WI38 (cell line): ENCODE measurements at regions not wholly inside any gene's neighbourhood (a gene's known extent, or its start where the extent isn't known, plus 50 kb on each side); places are given as distances from the start of the nearest gene placed in this dataset.

Experiments used
- H3K4me3 ChIP-seq: 2 replicates; pipeline ENCODE4 v1.5.1; 2011; ENCODE audit warnings: low read depth, mild to moderate bottlenecking, control low read depth, low read length
- CTCF ChIP-seq: IDR thresholded peaks from 2 replicates; pipeline ENCODE4 v1.5.1; 2012; ENCODE audit warnings: low read depth, mild to moderate bottlenecking, control low read depth, low read length

- H3K4me3 ChIP-seq: no peak overlapping the region
- no peak for TF ChIP-seq CTCF
Observed at GRCh38 chr7:156219307-156220077, 407.2 kb upstream of the SHH start.

GRCh38 chr7:156218544-156219306 lies 406.5 kb upstream of the SHH start:
- no peak overlapping the region for H3K4me3 ChIP-seq
- TF ChIP-seq CTCF: no peak

- TF ChIP-seq CTCF: no peak
- no peak overlapping the region for H3K4me3 ChIP-seq
Observed at GRCh38 chr7:156217803-156218202, 405.5 kb upstream of the SHH start.

- TF ChIP-seq CTCF: no peak
- no peak overlapping the region for H3K4me3 ChIP-seq
Observed at GRCh38 chr7:156209087-156209486, 396.8 kb upstream of the SHH start.

- no peak overlapping the region for H3K4me3 ChIP-seq
- TF ChIP-seq CTCF: no peak
Observed at GRCh38 chr7:156207306-156207705, 395.0 kb upstream of the SHH start.

- TF ChIP-seq CTCF: no peak
Observed at GRCh38 chr7:156206174-156206573, 393.9 kb upstream of the SHH start.

GRCh38 chr7:156204820-156205219 lies 392.6 kb upstream of the SHH start:
- TF ChIP-seq CTCF: no peak
- no peak overlapping the region for H3K4me3 ChIP-seq

More at GRCh38 chr7:156206174-156206573, 393.9 kb upstream of the SHH start:
- H3K4me3 ChIP-seq: no peak overlapping the region
